ENCODE measurements at regions not wholly inside any gene's neighbourhood (a gene's known extent, or its start where the extent isn't known, plus 50 kb on each side); places are given as distances from the start of the nearest gene placed in this dataset.

- intact Hi-C loops (cut with micrococcal nuclease; ENCODE audit: unreplicated experiment): no loop called here
- Mint-ChIP-seq H3K9me3 (ENCODE audit: low read depth, unreplicated experiment) (peaks cover 16% of the 10 kb centered on the region), H3K36me3 (ENCODE audit: insufficient read depth, unreplicated experiment) (no peaks in the 10 kb centered on the region), H3K27me3 (ENCODE audit: unreplicated experiment) (no peaks in the 10 kb centered on the region), H3K4me1 (ENCODE audit: low read depth, unreplicated experiment) (no peaks in the 10 kb centered on the region), H3K27ac (ENCODE audit: unreplicated experiment) (no peak overlapping the region), H3K4me3 (ENCODE audit: low read depth, unreplicated experiment) (no peak overlapping the region)
- CTCF ChIA-PET: no interaction called here
- DNase-seq: no peak
- no TSS peak for BruUV-seq (replicated peaks)
- TF ChIP-seq, protein P1, sequence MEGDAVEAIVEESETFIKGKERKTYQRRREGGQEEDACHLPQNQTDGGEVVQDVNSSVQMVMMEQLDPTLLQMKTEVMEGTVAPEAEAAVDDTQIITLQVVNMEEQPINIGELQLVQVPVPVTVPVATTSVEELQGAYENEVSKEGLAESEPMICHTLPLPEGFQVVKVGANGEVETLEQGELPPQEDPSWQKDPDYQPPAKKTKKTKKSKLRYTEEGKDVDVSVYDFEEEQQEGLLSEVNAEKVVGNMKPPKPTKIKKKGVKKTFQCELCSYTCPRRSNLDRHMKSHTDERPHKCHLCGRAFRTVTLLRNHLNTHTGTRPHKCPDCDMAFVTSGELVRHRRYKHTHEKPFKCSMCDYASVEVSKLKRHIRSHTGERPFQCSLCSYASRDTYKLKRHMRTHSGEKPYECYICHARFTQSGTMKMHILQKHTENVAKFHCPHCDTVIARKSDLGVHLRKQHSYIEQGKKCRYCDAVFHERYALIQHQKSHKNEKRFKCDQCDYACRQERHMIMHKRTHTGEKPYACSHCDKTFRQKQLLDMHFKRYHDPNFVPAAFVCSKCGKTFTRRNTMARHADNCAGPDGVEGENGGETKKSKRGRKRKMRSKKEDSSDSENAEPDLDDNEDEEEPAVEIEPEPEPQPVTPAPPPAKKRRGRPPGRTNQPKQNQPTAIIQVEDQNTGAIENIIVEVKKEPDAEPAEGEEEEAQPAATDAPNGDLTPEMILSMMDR (IDR thresholded peaks at IDR 0.05; ENCODE audit: unreplicated experiment): no peak
Measured at GRCh38 chr5:118029807-118030206, 958.5 kb downstream of the DTWD2 start.

DNA sequence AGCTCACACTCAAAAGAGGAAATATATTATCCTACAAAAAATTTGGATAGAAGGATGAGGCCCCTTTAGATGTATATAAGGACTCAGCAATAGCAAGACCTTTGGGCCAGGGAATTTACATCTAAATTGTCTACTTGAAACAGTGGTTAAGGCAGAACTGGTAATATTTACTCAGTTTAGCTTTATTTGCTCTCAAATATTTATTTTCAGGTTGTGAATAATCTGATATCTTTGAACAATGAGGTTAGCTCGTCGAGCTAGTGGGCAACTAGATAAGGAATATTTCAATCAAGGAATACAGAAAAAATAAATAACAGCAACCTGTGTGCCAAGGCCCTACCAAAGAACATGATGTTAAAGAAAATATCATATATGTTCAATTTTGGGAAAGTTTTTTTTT, 966.3 kb downstream of the DTWD2 start:
- DNase-seq: no peak
- no TSS peak for BruUV-seq (replicated peaks)
- Mint-ChIP-seq H3K36me3 (ENCODE audit: insufficient read depth, unreplicated experiment) (no peaks in the 10 kb centered on the region), H3K4me1 (ENCODE audit: low read depth, unreplicated experiment) (no peaks in the 10 kb centered on the region), H3K4me3 (ENCODE audit: low read depth, unreplicated experiment) (no peak overlapping the region), H3K27ac (ENCODE audit: unreplicated experiment) (no peak overlapping the region), H3K27me3 (ENCODE audit: unreplicated experiment) (no peaks in the 10 kb centered on the region), H3K9me3 (ENCODE audit: low read depth, unreplicated experiment) (peaks cover 23% of the 10 kb centered on the region)
- TF ChIP-seq, protein P1 (IDR thresholded peaks at IDR 0.05; ENCODE audit: unreplicated experiment): no peak
- CTCF ChIA-PET: no interaction called here
- intact Hi-C loops (cut with micrococcal nuclease; ENCODE audit: unreplicated experiment): no loop called here

DNA sequence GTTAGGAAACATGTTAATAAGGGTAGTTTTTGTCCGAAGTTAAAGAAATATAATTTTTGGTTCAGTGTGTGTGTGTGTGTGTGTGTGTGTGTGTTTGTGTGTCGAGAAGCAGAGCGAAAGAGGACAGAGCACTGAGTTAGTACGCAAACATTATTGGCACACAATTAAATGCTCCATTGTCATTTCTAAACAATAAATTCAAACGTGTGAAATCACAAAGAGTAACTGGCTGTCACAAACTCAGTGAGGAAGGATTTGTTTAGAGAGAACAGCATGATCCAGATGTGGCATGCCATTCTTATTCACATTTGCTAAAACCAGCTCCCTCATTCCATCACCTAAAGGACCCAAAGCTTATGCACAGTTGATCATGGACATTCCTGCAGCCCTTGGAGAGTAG, 970.8 kb downstream of the DTWD2 start:
- Mint-ChIP-seq H3K27ac (ENCODE audit: unreplicated experiment) (no peak overlapping the region), H3K4me1 (ENCODE audit: low read depth, unreplicated experiment) (no peaks in the 10 kb centered on the region), H3K27me3 (ENCODE audit: unreplicated experiment) (no peaks in the 10 kb centered on the region), H3K9me3 (ENCODE audit: low read depth, unreplicated experiment) (peaks cover 17% of the 10 kb centered on the region), H3K4me3 (ENCODE audit: low read depth, unreplicated experiment) (no peak overlapping the region), H3K36me3 (ENCODE audit: insufficient read depth, unreplicated experiment) (no peaks in the 10 kb centered on the region)
- TF ChIP-seq, protein P1 (IDR thresholded peaks at IDR 0.05; ENCODE audit: unreplicated experiment): no peak
- intact Hi-C loops (cut with micrococcal nuclease; ENCODE audit: unreplicated experiment): no loop called here
- no peak for DNase-seq
- CTCF ChIA-PET: no interaction called here
- BruUV-seq (replicated peaks): no TSS peak

GRCh38 chr5:118016396-118016795, 972.0 kb downstream of the DTWD2 start:
- Mint-ChIP-seq H3K36me3 (ENCODE audit: insufficient read depth, unreplicated experiment) (no peaks in the 10 kb centered on the region), H3K4me1 (ENCODE audit: low read depth, unreplicated experiment) (no peaks in the 10 kb centered on the region), H3K9me3 (ENCODE audit: low read depth, unreplicated experiment) (peaks cover 17% of the 10 kb centered on the region), H3K27ac (ENCODE audit: unreplicated experiment) (no peak overlapping the region), H3K27me3 (ENCODE audit: unreplicated experiment) (no peaks in the 10 kb centered on the region), H3K4me3 (ENCODE audit: low read depth, unreplicated experiment) (no peak overlapping the region)
- no TSS peak for BruUV-seq (replicated peaks)
- intact Hi-C loops (cut with micrococcal nuclease; ENCODE audit: unreplicated experiment): no loop called here
- no peak for DNase-seq
- CTCF ChIA-PET: interaction anchor here (0.7 kb wide), 1 partner anchor 775 kb away, joined by 3 read pairs; no protein-coding TSS in a partner anchor
- TF ChIP-seq, protein P1 (IDR thresholded peaks at IDR 0.05; ENCODE audit: unreplicated experiment): no peak
